A673 (cell line): ENCODE measurements at regions not wholly inside any gene's neighbourhood (a gene's known extent, or its start where the extent isn't known, plus 50 kb on each side); places are given as distances from the start of the nearest gene placed in this dataset.

Experiments used
- BruUV-seq: library from RNA; stranded (reverse); fragments of 400-500 nt; replicated peaks from 2 replicates; lab custom pipeline; 2021; lab: Mats Ljungman, UMichigan
- CTCF ChIA-PET: fragments of 300-600 bp; sonication (Branson Sonifier 250); formaldehyde crosslinking; loops from one replicate; lab custom pipeline; 2022; ENCODE audit warnings: antibody characterized with exemption; lab: Charles Lee
- POLR2A ChIA-PET: fragments of 300-600 bp; sonication (Branson Sonifier 250); formaldehyde crosslinking; loops from one replicate; lab custom pipeline; 2022; ENCODE audit warnings: antibody characterized with exemption; ENCODE audit not compliant: low non-redundant PET; lab: Charles Lee
- DNase-seq: peaks from one replicate; pipeline ENCODE4 v3.0.0-alpha.2; 2015; ENCODE audit warnings: low spot score
- H3K27ac ChIP-seq: fragments of 200-600 bp; sonication (generic); 2 replicates; pipeline ENCODE4 v1.5.1; 2016; ENCODE audit warnings: mixed run types, low read depth, mild to moderate bottlenecking, mixed read lengths, antibody characterized with exemption, low read length; ENCODE audit not compliant: poor library complexity, severe bottlenecking
- H3K27me3 ChIP-seq: fragments of 200-600 bp; sonication (generic); replicated peaks from 2 replicates; pipeline ENCODE4 v1.6.1; 2017; ENCODE audit warnings: mixed run types, low read depth, mild to moderate bottlenecking, mixed read lengths, antibody characterized with exemption, low read length; ENCODE audit not compliant: insufficient read depth, poor library complexity
- H3K36me3 ChIP-seq: fragments of 200-600 bp; sonication (generic); 2 replicates; pipeline ENCODE4 v1.6.1; 2016; ENCODE audit warnings: mixed run types, mild to moderate bottlenecking, mixed read lengths, antibody characterized with exemption, low read length; ENCODE audit not compliant: insufficient read depth, poor library complexity, severe bottlenecking
- H3K4me1 ChIP-seq: fragments of 200-600 bp; sonication (generic); 2 replicates; pipeline ENCODE4 v1.6.1; 2017; ENCODE audit warnings: mixed run types, mild to moderate bottlenecking, mixed read lengths, antibody characterized with exemption, low read length; ENCODE audit not compliant: insufficient read depth, poor library complexity, severe bottlenecking
- H3K4me3 ChIP-seq: fragments of 200-600 bp; sonication (generic); 2 replicates; pipeline ENCODE4 v1.5.1; 2016; ENCODE audit warnings: low read depth, mixed run types, mild to moderate bottlenecking, mixed read lengths, low read length; ENCODE audit not compliant: poor library complexity, severe bottlenecking
- H3K9me3 ChIP-seq: fragments of 200-600 bp; sonication (generic); 2 replicates; pipeline ENCODE4 v1.6.1; 2016; ENCODE audit warnings: mixed run types, low read depth, mild to moderate bottlenecking, mixed read lengths, antibody characterized with exemption, low read length; ENCODE audit not compliant: poor library complexity, severe bottlenecking
- CTCF ChIP-seq: fragments of 300-800, 200-600 bp; sonication (generic); conservative IDR thresholded peaks from 2 replicates; pipeline ENCODE4 v1.5.1; 2017; ENCODE audit warnings: low read depth, mild to moderate bottlenecking, antibody characterized with exemption, low read length, moderate library complexity, mixed read lengths
- EZH2 ChIP-seq: fragments of 200-600 bp; sonication (generic); IDR thresholded peaks from 2 replicates; pipeline ENCODE4 v1.6.1; 2017; ENCODE audit warnings: borderline replicate concordance, low read depth, mild to moderate bottlenecking, mixed read lengths, antibody characterized with exemption, low read length; ENCODE audit not compliant: poor library complexity, severe bottlenecking
- intact Hi-C: fragments of 100-400 bp; cut with micrococcal nuclease; formaldehyde crosslinking; loops from one replicate; pipeline ENCODE4 v1.10.0; 2022; ENCODE audit not compliant: unreplicated experiment

GRCh38 chr2:385061-385460, 97.2 kb upstream of the ALKAL2 start:
- Histone ChIP-seq H3K9me3 (no peaks in the 10 kb centered on the region), H3K4me3 (no peak overlapping the region), H3K4me1 (no peaks in the 10 kb centered on the region), H3K27ac (no peak overlapping the region), H3K36me3 (no peaks in the 10 kb centered on the region), H3K27me3 (no peaks in the 10 kb centered on the region)
- ChIA-PET CTCF (no interaction called here), POLR2A (no interaction called here)
- DNase-seq: no peak
- intact Hi-C loops: no loop called here
- TF ChIP-seq CTCF: no peak
- TF ChIP-seq EZH2: no peak
- BruUV-seq: no TSS peak

GRCh38 chr2:383888-384287, 96.0 kb upstream of the ALKAL2 start:
- TF ChIP-seq EZH2: no peak
- no peak for TF ChIP-seq CTCF
- Histone ChIP-seq H3K36me3 (no peaks in the 10 kb centered on the region), H3K27me3 (no peaks in the 10 kb centered on the region), H3K27ac (no peak overlapping the region), H3K4me3 (no peak overlapping the region), H3K4me1 (no peaks in the 10 kb centered on the region), H3K9me3 (no peaks in the 10 kb centered on the region)
- CTCF ChIA-PET: no interaction called here
- intact Hi-C loops: no loop called here
- no TSS peak for BruUV-seq
- no peak for DNase-seq
- POLR2A ChIA-PET: no interaction called here

- no peak for DNase-seq
- Histone ChIP-seq H3K4me3 (no peak overlapping the region), H3K9me3 (no peaks in the 10 kb centered on the region), H3K36me3 (no peaks in the 10 kb centered on the region), H3K27me3 (no peaks in the 10 kb centered on the region), H3K27ac (no peak overlapping the region), H3K4me1 (no peaks in the 10 kb centered on the region)
- TF ChIP-seq EZH2 (no peak), CTCF (no peak)
- intact Hi-C loops: no loop called here
- ChIA-PET POLR2A (no interaction called here), CTCF (no interaction called here)
- BruUV-seq: no TSS peak
These were observed 95.3 kb upstream of the ALKAL2 start for GRCh38 chr2:383178-383577.
